BLaER1 (cell line): ENCODE measurements at regions not wholly inside any gene's neighbourhood (a gene's known extent, or its start where the extent isn't known, plus 50 kb on each side); places are given as distances from the start of the nearest gene placed in this dataset.

Source experiments
- H3K27ac ChIP-seq: shearing (Covaris generic); formaldehyde crosslinking; 2 replicates; pipeline ENCODE4 v1.8.1; 2022
- H3K27me3 ChIP-seq: shearing (Covaris generic); formaldehyde crosslinking; 2 replicates; pipeline ENCODE4 v1.8.1; 2022
- H3K36me3 ChIP-seq: shearing (Covaris generic); formaldehyde crosslinking; 2 replicates; pipeline ENCODE4 v1.8.1; 2022
- H3K4me1 ChIP-seq: shearing (Covaris generic); formaldehyde crosslinking; 2 replicates; pipeline ENCODE4 v1.8.1; 2022
- H3K4me2 ChIP-seq: shearing (Covaris generic); formaldehyde crosslinking; 2 replicates; pipeline ENCODE4 v1.8.1; 2022
- H3K4me3 ChIP-seq: shearing (Covaris generic); formaldehyde crosslinking; 2 replicates; pipeline ENCODE4 v1.8.1; 2022
- H3K9ac ChIP-seq: shearing (Covaris generic); formaldehyde crosslinking; 2 replicates; pipeline ENCODE4 v1.8.1; 2022
- H3K9me3 ChIP-seq: shearing (Covaris generic); formaldehyde crosslinking; 2 replicates; pipeline ENCODE4 v1.8.1; 2022
- H4K20me1 ChIP-seq: shearing (Covaris generic); formaldehyde crosslinking; 2 replicates; pipeline ENCODE4 v1.8.1; 2022
- Cebpa-rat ChIP-seq: shearing (Covaris generic); IDR thresholded peaks from 2 replicates; pipeline ENCODE4 v1.8.1; 2022

- no peaks in the 10 kb centered on the region for H3K36me3 ChIP-seq
- no peaks in the 10 kb centered on the region for H3K9me3 ChIP-seq
- no peak overlapping the region for H3K27ac ChIP-seq
- no peak overlapping the region for H3K4me3 ChIP-seq
- H4K20me1 ChIP-seq: no peaks in the 10 kb centered on the region
- peaks cover 46% of the 10 kb centered on the region for H3K4me1 ChIP-seq
- H3K27me3 ChIP-seq: no peaks in the 10 kb centered on the region
- H3K4me2 ChIP-seq: no peak overlapping the region
- no peak for TF ChIP-seq Cebpa-rat
- H3K9ac ChIP-seq: no peak overlapping the region
These were observed 50.4 kb upstream of the ENPP7 start for GRCh38 chr17:79680318-79680695.

GRCh38 chr17:79679631-79680317 is 51.0 kb upstream of the ENPP7 start:
- Histone ChIP-seq H3K9me3 (no peaks in the 10 kb centered on the region), H4K20me1 (no peaks in the 10 kb centered on the region), H3K4me2 (no peak overlapping the region), H3K9ac (no peak overlapping the region), H3K36me3 (no peaks in the 10 kb centered on the region), H3K4me3 (no peak overlapping the region), H3K27ac (no peak overlapping the region), H3K27me3 (no peaks in the 10 kb centered on the region), H3K4me1 (peaks cover 45% of the 10 kb centered on the region)
- no peak for TF ChIP-seq Cebpa-rat

GRCh38 chr17:79678736-79679255 is 51.9 kb upstream of the ENPP7 start:
- H3K4me1 ChIP-seq: peaks cover 41% of the 10 kb centered on the region
- no peaks in the 10 kb centered on the region for H3K36me3 ChIP-seq
- TF ChIP-seq Cebpa-rat: no peak
- peaks cover 7% of the 10 kb centered on the region for H3K9me3 ChIP-seq
- H3K4me3 ChIP-seq: no peak overlapping the region
- no peak overlapping the region for H3K4me2 ChIP-seq
- H3K27ac ChIP-seq: no peak overlapping the region
- no peak overlapping the region for H3K9ac ChIP-seq
- no peaks in the 10 kb centered on the region for H3K27me3 ChIP-seq
- no peaks in the 10 kb centered on the region for H4K20me1 ChIP-seq

GRCh38 chr17:79678091-79678735 is 52.5 kb upstream of the ENPP7 start:
- Histone ChIP-seq H3K4me3 (no peak overlapping the region), H3K27ac (no peak overlapping the region), H3K36me3 (no peaks in the 10 kb centered on the region), H3K4me2 (no peak overlapping the region), H3K27me3 (no peaks in the 10 kb centered on the region), H4K20me1 (no peaks in the 10 kb centered on the region), H3K9me3 (peaks cover 13% of the 10 kb centered on the region), H3K9ac (no peak overlapping the region), H3K4me1 (peaks cover 41% of the 10 kb centered on the region)
- TF ChIP-seq Cebpa-rat: no peak

- Histone ChIP-seq H3K27me3 (no peaks in the 10 kb centered on the region; the same call in 1 of the 2 replicates), H4K20me1 (no peaks in the 10 kb centered on the region), H3K4me2 (no peak overlapping the region; the same call in 1 of the 2 replicates)
These were observed 53.1 kb upstream of the ENPP7 start for GRCh38 chr17:79677646-79678045.

GRCh38 chr17:79676796-79677195 is 53.9 kb upstream of the ENPP7 start:
- Histone ChIP-seq H3K4me3 (no peak overlapping the region), H3K9me3 (peaks cover 21% of the 10 kb centered on the region), H3K9ac (no peak overlapping the region), H3K4me1 (peaks cover 35% of the 10 kb centered on the region), H4K20me1 (no peaks in the 10 kb centered on the region), H3K4me2 (peak overlapping the region; percentile 19; the same call in 1 of the 2 replicates), H3K36me3 (no peaks in the 10 kb centered on the region), H3K27me3 (no peaks in the 10 kb centered on the region; the same call in 1 of the 2 replicates), H3K27ac (no peak overlapping the region)
- TF ChIP-seq Cebpa-rat: no peak

More at GRCh38 chr17:79677646-79678045, 53.1 kb upstream of the ENPP7 start:
- no peaks in the 10 kb centered on the region for H3K36me3 ChIP-seq
- peaks cover 41% of the 10 kb centered on the region for H3K4me1 ChIP-seq
- peaks cover 18% of the 10 kb centered on the region for H3K9me3 ChIP-seq
- H3K9ac ChIP-seq: no peak overlapping the region
- no peak overlapping the region for H3K27ac ChIP-seq
- no peak for TF ChIP-seq Cebpa-rat
- no peak overlapping the region for H3K4me3 ChIP-seq

GRCh38 chr17:79675413-79675725 is 55.4 kb upstream of the ENPP7 start:
- peaks cover 21% of the 10 kb centered on the region for H3K9me3 ChIP-seq
- no peak overlapping the region for H3K27ac ChIP-seq
- TF ChIP-seq Cebpa-rat: no peak
- H3K27me3 ChIP-seq: no peaks in the 10 kb centered on the region; the same call in 1 of the 2 replicates
- no peak overlapping the region for H3K9ac ChIP-seq
- H3K4me1 ChIP-seq: peaks cover 30% of the 10 kb centered on the region
- H3K4me2 ChIP-seq: no peak overlapping the region
- no peak overlapping the region for H3K4me3 ChIP-seq
- H4K20me1 ChIP-seq: no peaks in the 10 kb centered on the region
- no peaks in the 10 kb centered on the region for H3K36me3 ChIP-seq

GRCh38 chr17:79674506-79675412 is 56.0 kb upstream of the ENPP7 start:
- Histone ChIP-seq H3K27ac (no peak overlapping the region), H3K36me3 (no peaks in the 10 kb centered on the region), H3K9me3 (peaks cover 21% of the 10 kb centered on the region), H4K20me1 (no peaks in the 10 kb centered on the region), H3K9ac (no peak overlapping the region), H3K27me3 (no peaks in the 10 kb centered on the region; the same call in 1 of the 2 replicates), H3K4me1 (peaks cover 28% of the 10 kb centered on the region), H3K4me2 (no peak overlapping the region), H3K4me3 (no peak overlapping the region)
- no peak for TF ChIP-seq Cebpa-rat

- Histone ChIP-seq H3K27me3 (no peaks in the 10 kb centered on the region; the same call in 1 of the 2 replicates), H3K27ac (no peak overlapping the region), H4K20me1 (no peaks in the 10 kb centered on the region), H3K9ac (no peak overlapping the region), H3K9me3 (peaks cover 21% of the 10 kb centered on the region), H3K4me2 (no peak overlapping the region), H3K4me1 (peaks cover 28% of the 10 kb centered on the region), H3K4me3 (no peak overlapping the region), H3K36me3 (no peaks in the 10 kb centered on the region)
- TF ChIP-seq Cebpa-rat: no peak
These were observed 57.2 kb upstream of the ENPP7 start for GRCh38 chr17:79673517-79673916.
